ENCODE measurements at regions not wholly inside any gene's neighbourhood (a gene's known extent, or its start where the extent isn't known, plus 50 kb on each side); places are given as distances from the start of the nearest gene placed in this dataset.

- no peaks in the 10 kb centered on the region for H3K36me3 ChIP-seq
- ATAC-seq: peak; percentile 12
- TF ChIP-seq CTCF (IDR thresholded peaks at IDR 0.05): no peak
- H3K27me3 ChIP-seq: no peaks in the 10 kb centered on the region
- H3K4me1 ChIP-seq: no peaks in the 10 kb centered on the region
- no peaks in the 10 kb centered on the region for H3K9me3 ChIP-seq
- DNase-seq: no peak
- H3K4me3 ChIP-seq: no peak overlapping the region
- no peak overlapping the region for H3K27ac ChIP-seq
- intact Hi-C loops (cut with DNase I): no loop called here
Observed at GRCh38 chr12:127304751-127305725, 961.9 kb upstream of the TMEM132C start.

GRCh38 chr12:127306604-127307215 lies 960.3 kb upstream of the TMEM132C start:
- Histone ChIP-seq H3K4me1 (no peaks in the 10 kb centered on the region), H3K4me3 (no peak overlapping the region), H3K9me3 (no peaks in the 10 kb centered on the region), H3K27me3 (no peaks in the 10 kb centered on the region), H3K27ac (no peak overlapping the region), H3K36me3 (no peaks in the 10 kb centered on the region)
- no peak for DNase-seq
- no peak for TF ChIP-seq CTCF (IDR thresholded peaks at IDR 0.05)
- intact Hi-C loops (cut with DNase I): no loop called here
- ATAC-seq: no peak

GRCh38 chr12:127307528-127307927 lies 959.4 kb upstream of the TMEM132C start:
- no peak for DNase-seq
- H3K27me3 ChIP-seq: no peaks in the 10 kb centered on the region
- no peak for ATAC-seq
- TF ChIP-seq CTCF (IDR thresholded peaks at IDR 0.05): no peak
- H3K4me3 ChIP-seq: no peak overlapping the region
- H3K27ac ChIP-seq: no peak overlapping the region
- intact Hi-C loops (cut with DNase I): no loop called here
- no peaks in the 10 kb centered on the region for H3K36me3 ChIP-seq
- no peaks in the 10 kb centered on the region for H3K4me1 ChIP-seq
- H3K9me3 ChIP-seq: no peaks in the 10 kb centered on the region

- intact Hi-C loops (cut with DNase I): no loop called here
Observed at GRCh38 chr12:127308148-127308547, 958.8 kb upstream of the TMEM132C start.

GRCh38 chr12:127310548-127310947 lies 956.4 kb upstream of the TMEM132C start:
- ATAC-seq (no peak), DNase-seq (no peak)
- Histone ChIP-seq H3K4me3 (no peak overlapping the region), H3K4me1 (no peaks in the 10 kb centered on the region), H3K36me3 (no peaks in the 10 kb centered on the region), H3K27ac (no peak overlapping the region), H3K27me3 (no peaks in the 10 kb centered on the region), H3K9me3 (no peaks in the 10 kb centered on the region)
- intact Hi-C loops (cut with DNase I): no loop called here
- TF ChIP-seq CTCF (IDR thresholded peaks at IDR 0.05): no peak

More at GRCh38 chr12:127308148-127308547, 958.8 kb upstream of the TMEM132C start:
- no peaks in the 10 kb centered on the region for H3K9me3 ChIP-seq
- ATAC-seq (no peak), DNase-seq (no peak)
- H3K27ac ChIP-seq: no peak overlapping the region
- no peaks in the 10 kb centered on the region for H3K4me1 ChIP-seq
- no peak overlapping the region for H3K4me3 ChIP-seq
- no peak for TF ChIP-seq CTCF (IDR thresholded peaks at IDR 0.05)
- no peaks in the 10 kb centered on the region for H3K27me3 ChIP-seq
- no peaks in the 10 kb centered on the region for H3K36me3 ChIP-seq

All from upper lobe of right lung (tissue), 1 donor.